WI38 (cell line): ENCODE measurements at regions not wholly inside any gene's neighbourhood (a gene's known extent, or its start where the extent isn't known, plus 50 kb on each side); places are given as distances from the start of the nearest gene placed in this dataset.
"Not testable (repeated sequence)": the region's sequence is repeated elsewhere in the genome, so short reads cannot be mapped to it uniquely, and the experiment has no call there.

Source experiments
- H3K4me3 ChIP-seq: 2 replicates; pipeline ENCODE4 v1.5.1; 2011; ENCODE audit warnings: low read depth, mild to moderate bottlenecking, control low read depth, low read length
- TF ChIP-seq, protein P1 (sequence below): IDR thresholded peaks from 2 replicates; pipeline ENCODE4 v1.5.1; 2012; ENCODE audit warnings: low read depth, mild to moderate bottlenecking, control low read depth, low read length

DNA sequence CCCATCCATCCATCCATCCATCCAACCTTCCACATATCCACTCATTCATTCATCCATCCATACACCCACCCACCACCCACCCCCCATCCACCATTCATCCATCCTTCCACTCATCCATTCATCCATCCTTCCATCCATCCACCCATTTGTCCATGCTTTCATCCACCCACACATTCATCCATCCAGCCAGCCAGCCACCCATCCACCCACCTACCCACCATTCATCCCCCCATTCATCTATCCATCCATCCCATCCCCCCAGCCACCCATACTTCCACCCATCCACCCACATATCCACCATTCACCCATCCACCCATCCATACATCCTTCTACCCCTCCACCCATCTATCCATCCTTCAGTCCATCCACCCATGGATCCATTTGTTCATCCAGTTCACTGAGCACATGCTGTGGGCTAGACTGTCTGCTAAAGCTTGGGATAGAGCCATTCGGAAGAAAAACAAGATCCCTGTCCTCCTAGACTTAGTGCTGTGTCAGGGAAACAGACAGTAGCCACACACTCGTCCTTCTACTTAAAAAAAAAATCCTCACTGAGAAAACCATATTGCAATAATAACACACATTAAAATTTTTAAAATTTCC is 377.5 kb downstream of the ADGRD1 start:
- TF ChIP-seq, protein P1, sequence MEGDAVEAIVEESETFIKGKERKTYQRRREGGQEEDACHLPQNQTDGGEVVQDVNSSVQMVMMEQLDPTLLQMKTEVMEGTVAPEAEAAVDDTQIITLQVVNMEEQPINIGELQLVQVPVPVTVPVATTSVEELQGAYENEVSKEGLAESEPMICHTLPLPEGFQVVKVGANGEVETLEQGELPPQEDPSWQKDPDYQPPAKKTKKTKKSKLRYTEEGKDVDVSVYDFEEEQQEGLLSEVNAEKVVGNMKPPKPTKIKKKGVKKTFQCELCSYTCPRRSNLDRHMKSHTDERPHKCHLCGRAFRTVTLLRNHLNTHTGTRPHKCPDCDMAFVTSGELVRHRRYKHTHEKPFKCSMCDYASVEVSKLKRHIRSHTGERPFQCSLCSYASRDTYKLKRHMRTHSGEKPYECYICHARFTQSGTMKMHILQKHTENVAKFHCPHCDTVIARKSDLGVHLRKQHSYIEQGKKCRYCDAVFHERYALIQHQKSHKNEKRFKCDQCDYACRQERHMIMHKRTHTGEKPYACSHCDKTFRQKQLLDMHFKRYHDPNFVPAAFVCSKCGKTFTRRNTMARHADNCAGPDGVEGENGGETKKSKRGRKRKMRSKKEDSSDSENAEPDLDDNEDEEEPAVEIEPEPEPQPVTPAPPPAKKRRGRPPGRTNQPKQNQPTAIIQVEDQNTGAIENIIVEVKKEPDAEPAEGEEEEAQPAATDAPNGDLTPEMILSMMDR, result no peak
- H3K4me3 ChIP-seq, result no peak overlapping the region

DNA sequence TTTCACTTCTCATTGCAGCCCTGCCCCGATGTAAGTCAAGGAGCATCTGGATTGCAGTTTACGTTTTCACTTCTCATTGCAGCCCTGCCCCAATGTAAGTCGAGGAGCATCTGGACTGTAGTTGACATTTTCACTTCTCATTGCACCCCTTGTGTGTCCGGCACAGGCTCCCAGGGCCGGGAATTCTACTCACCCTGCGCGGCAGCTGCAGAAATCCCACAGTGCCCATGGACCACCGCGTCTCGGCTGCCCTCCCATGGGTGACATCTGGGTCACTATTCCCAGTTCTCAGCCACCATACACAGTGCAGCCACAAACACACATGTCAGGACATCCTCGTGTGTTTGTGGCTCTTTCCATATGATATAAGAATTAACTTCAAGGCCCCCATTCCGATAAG is 378.5 kb downstream of the ADGRD1 start:
- no peak overlapping the region for H3K4me3 ChIP-seq
- TF ChIP-seq, protein P1, result no peak

DNA sequence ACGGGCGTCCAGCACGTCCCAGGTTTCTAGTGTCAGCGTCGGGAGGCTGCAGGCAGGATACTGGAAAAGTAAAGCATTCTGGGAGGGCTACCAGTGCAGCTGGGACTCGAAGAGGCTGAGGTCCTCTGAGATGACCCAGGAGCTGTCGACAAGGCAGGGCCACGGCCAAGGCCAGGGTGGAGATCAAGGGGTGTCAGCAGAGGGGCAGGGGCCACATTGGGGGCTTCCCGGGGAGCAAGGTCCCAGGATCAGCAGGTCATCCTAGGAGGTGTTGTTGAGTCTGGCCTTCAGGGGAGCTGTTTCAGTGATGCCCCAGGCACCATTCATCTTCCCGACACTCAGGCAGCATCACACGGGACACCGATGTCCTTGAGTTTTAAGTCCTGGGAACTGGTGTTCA is 377.8 kb upstream of the SFSWAP start:
- no peak overlapping the region for H3K4me3 ChIP-seq
- TF ChIP-seq, protein P1, result no peak

DNA sequence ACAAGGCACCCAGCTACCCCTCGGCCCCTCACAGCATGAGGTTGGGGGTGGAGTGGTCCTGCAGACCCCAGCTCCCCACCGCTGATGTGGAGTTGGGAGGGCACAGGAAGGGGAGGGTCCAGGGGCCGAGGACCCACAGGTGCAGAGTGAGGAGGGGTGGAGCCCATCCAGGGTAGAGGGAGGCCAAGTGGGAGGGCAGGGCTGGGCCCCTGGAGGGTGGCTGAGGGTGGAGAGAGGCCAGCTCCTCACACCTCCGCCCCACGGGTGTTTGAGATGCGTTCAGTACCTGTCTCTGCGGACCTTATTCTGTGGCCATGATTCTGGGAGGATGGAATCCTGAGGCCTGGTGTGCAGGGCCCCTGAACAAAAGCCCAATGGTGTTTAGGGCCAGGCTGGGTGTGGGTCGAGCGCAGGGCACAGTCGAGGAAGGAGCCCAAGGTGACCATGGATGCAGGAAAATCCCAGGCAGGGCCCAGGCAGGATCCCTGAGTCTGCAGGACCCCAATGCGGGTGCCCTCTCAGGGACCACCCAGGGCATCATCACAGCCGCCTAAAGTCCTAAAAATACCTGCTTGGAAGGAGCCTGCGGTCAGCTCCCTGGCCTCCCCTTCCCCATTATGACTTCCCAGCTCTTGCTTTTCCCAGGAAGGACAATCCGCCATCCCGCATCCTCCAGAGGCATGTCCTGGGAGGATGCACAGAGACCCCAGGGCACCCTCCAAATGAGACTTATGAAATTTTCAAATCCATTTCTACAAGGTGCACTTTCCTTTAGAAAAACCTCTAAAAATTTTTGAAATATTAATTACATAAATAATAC is 377.1 kb upstream of the SFSWAP start:
- TF ChIP-seq, protein P1, result no peak
- H3K4me3 ChIP-seq, result no peak overlapping the region

DNA sequence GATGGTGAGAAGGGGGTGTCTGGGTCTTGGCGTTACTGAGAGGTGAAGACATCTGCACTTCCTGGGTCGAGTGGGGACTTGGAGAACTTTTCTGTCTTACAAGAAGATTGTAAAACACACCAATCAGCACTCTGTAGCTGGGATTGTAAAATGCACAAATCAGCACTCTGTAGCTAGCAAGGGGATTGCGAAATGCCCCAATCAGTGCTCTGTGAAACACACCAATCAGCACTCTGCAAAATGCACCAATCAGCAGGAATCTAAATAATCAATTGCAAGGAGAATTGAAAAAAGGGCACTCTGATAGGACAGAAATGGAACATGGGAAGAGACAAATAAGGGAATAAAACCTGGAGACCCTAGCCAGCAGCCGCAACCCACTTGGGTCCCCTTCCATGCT is 376.1 kb upstream of the SFSWAP start:
- no peak overlapping the region for H3K4me3 ChIP-seq
- TF ChIP-seq, protein P1, result no peak

DNA sequence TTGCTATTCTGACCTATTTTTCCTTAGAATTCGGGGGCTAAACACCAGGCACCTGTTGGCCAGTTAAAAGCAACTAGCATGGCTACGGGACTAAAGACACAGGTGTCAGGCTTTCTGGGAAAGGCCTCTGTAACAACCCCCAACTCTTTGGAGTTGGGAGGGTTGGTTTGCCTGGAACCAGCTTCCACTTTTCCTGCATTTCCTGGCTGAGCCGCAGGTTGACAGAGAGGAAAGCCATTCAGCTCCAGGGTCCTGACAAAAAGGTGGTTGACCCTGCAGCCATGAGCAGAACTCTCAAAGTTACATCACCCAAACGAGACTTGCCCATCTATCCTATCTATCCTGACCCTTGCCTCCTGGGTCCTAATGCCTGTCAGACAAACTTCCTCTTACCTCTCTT is 375.4 kb upstream of the SFSWAP start:
- TF ChIP-seq, protein P1, result no peak
- H3K4me3 ChIP-seq, result no peak overlapping the region

DNA sequence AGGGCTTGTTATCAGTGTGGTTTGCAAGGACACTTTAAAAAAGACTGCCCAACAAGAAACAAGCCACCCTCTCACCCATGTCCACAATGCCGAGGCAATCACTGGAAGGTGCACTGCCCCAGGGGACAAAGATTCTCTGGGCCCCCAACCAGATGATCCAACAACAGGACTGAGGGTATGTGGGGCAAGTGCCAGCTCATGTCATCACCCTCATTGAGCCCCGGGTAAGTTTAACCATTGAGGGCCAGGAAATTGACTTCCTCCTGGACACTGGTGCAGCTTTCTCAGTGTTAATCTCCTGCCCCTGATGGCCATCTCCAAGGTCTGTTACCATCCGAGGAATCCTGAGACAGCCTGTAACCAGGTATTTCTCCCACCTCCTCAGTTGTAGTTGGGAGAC is 373.0 kb upstream of the SFSWAP start:
- not testable (repeated sequence) for H3K4me3 ChIP-seq
